ENCODE measurements at regions not wholly inside any gene's neighbourhood (a gene's known extent, or its start where the extent isn't known, plus 50 kb on each side); places are given as distances from the start of the nearest gene placed in this dataset.

DNA sequence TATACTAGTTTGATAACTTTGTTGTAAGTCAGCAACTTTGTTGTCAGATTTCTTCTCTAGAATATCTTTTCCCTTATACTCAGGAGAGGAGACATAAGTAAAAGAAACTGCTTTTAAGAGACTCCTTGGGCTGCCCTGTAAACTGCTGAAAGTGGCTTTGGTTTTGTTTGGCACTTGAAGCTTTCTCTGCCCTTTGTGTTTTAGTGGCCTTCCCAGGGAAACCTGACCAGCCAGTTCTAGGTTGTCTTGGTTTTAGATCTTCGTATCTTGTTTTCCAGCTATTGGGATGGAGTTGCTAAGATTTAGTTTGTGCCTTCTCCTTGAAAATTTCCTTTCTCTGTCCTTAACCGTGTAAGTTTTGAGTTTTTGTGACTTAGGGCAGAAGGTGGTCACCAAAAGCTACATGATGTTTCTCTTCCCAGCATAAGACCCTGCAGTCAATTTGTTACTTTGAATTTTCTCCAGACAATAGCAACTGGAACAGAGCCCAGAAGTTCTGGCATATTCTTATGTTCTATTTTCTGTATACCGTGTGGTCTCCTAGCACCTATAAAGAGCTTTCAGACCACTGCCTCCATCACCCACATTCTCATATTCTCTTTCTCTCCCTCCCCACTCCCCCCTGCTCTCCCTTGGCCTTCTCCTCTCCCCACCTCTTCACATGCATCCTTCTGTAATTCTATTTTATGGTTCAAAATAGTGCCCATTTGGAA lies 81.1 kb downstream of the BOLA3 start:
- DNase-seq: no peak

DNA sequence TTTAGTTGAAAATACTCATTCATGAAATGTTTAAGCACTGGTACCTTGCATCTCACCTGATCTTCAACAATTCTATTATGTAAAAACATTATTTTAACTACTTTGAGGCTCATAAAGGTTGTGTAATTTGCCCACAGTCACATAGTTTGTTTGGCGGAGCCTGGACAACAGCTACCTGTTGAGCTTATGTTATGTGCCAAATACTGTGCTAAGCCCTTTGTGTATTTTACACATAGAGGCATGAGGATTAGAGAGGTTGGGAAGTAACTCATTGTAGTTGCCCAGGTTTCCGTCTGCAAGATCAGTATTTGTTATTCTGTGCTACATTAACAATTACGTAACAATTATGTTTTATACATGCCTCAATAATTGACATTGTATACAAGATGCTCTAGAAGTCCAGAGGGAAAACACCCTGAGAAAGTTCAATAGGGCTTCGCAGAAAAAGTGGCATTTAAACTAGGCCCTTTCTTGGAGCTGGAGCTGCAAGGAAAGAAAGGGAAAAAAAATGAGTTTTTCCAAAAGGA lies 80.4 kb downstream of the BOLA3 start:
- DNase-seq: no peak

DNA sequence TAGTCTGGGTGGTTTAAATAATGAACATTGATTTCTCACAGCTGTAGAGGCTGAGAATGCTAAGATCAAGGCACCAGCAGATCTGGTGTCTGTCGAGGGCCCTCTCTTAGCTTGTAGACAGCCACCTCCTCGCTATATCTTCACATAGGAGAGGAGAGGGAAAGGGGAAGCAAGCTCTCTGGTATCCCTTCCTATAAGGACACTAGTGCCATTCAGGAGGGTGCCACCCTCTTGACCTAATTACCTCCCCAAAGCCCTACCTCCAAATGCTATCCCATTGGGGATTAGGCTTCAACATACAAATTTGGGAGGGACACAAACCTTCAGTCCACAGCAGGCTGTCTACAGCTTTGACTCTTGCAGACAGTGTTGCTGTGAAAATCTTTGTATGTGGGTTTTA lies 76.7 kb downstream of the BOLA3 start:
- DNase-seq: no peak

DNA sequence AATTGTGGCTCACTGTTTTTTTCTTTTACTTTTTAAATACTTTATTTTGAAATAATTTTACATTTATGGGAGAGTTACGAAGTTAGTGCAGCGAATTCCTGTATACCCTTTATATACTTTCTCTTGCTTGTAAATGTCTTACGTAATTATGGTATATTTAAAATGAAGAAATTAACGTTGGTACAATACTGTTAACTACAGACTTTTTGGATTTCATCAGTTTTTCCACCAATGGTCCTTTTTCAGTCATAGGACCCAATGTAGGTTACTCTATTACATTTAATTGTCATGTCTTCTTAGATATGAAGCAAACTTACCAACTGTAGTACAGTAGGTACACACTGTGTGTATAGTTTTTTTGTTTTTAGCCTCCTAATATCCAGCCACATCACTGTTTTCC lies 76.3 kb downstream of the BOLA3 start:
- no peak for DNase-seq

DNA sequence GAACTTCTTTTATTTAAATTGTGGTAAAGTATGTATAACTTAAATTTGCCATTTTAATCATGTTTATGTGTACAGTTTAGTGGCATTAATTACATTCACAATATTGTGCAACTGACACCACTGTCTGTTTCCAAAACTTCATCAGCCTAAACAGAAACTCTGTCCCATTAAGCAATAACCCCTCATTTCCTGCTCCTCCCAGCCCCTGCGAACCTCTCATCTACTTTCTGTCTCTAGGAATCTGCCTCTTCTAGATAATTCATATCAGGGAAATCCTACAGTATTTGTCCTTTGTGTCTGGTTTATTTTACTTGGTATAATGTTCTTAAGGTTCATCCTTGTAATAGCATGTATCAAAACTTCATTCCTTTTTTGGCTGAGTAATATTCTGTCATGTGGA lies 75.1 kb downstream of the BOLA3 start:
- no peak for DNase-seq

DNA sequence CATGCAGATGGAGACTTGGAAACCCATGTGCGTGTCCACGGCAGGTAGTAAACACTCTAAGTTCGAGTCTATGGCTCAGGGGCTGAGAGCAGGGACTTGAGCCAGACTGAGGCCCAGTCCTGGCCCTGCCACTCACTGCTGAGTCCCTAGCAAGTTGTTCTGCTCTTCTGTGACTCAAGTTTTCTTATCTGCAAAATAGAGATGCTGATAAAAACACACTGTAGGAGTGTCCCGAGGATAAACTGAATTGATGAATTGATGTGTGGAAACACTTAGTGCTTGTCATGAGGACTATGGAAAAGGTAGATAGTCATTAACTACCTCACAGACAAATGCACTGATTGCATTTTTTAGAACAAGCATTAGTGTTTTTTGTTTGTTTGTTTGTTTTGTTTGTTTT lies 73.2 kb downstream of the BOLA3 start:
- no peak for DNase-seq

DNA sequence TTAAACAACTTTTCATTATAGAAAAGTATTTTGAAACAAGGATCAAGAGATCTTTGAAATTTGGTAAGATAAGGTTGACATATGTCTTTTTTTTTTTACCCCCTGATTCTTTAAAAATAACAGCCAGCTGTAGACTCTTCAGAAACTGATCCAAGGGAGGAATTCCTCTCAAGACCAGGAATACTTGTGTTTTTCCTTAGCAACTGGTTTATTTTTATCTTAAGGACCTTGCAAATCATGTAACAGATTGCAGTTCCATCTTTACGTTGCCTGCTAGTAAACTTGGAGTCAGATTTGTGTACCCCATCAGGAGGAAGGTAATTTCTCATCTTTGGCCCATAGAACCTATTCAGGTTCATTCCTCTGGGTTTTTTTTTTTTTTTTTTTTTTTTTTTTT lies 71.6 kb downstream of the BOLA3 start:
- DNase-seq: no peak

DNA sequence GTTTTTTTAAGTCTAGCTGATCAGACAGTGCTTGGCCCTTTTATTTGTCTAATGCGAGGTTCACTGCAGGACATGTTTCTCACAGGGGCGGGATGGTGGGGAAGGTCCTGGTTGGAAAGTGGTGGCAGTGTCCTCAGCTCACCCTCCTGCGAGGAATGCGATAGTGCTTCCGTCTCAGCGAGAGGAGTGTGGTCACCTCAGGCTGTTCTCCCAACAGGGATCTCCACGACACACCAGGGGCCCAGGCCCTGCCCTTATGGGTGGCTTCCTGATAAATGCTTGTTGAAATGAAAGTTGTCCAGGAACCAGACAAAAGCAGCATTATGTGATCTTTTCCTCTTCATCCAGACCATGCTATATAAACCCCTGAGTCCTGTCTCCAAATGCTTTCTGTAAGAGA lies 70.1 kb downstream of the BOLA3 start:
- no peak for DNase-seq

DNA sequence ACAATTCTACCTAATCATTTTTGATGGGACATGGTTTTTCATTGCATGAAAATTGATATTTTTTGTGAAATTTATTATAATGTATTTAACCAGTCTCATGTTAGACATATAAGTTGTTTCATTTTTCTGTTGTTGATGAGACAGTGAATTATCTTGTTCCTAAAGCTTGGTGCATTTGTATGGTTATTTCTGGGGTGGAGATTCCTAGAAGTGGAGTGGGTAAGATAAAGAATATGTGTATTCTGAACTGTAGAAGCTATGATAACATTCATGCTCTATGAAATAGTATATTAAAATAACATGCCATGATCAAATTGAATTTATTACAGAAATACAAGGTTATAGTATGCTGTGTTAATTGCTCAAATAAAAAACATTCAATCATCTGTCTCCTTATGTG lies 69.2 kb downstream of the BOLA3 start:
- DNase-seq: no peak

DNA sequence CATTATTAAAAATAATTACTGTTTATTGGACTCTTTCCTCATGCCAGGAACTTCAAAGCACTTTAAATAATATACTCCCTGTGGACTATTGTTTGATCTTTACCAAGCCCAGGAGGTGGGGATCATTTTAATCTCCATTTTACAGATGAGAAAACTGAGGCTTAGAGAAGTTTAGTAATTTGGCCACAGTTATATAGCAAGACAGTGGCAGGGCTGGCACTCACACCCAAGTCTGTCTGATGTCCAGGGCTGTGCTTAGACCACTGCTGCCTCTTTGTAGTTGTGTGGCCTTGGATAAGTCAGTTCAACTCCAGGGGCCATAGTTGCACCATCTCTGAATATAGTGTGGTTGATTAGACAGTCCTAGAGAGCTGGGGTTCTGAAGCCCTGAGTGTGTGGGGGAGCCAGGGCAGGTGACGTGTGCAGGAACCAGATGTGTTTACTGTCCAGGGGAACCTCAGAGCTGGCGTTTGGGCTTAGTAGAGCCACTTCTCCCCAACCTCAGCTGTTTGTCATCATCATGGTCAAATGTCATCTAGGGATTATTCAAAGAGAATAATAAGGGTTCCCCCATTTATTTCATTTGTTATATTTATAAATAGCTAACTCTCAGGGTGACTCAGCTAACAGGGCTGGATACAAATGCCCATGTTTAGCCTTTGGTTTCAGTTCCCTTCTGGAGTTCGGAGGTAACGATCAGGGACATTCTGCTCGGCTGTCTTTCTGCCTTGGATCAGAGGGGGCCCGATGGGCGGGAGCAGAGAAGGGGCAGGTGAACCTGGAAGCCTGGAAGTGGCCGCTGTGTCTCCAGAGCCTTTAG lies 68.0 kb downstream of the BOLA3 start:
- peak; percentile 8 for DNase-seq

DNA sequence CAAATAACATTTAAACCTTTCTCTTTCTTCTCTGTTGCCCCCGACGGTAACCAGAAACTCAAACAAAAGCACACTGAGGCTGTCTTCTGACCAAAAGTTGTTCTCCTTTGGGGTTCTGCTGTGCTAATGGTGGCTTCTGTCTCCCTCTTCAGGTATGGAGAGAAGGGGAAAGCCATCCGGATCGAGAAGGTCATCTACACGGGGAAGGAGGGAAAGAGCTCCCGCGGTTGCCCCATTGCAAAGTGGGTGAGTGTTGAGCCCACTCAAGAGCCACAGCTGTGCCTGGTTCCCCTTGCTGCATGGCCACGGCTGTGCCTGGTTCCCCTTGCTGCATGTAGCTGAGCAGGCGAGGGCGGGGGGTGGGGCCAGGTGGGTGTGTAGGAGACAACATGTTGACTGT lies 67.4 kb downstream of the BOLA3 start:
- DNase-seq: peak; percentile 5

DNA sequence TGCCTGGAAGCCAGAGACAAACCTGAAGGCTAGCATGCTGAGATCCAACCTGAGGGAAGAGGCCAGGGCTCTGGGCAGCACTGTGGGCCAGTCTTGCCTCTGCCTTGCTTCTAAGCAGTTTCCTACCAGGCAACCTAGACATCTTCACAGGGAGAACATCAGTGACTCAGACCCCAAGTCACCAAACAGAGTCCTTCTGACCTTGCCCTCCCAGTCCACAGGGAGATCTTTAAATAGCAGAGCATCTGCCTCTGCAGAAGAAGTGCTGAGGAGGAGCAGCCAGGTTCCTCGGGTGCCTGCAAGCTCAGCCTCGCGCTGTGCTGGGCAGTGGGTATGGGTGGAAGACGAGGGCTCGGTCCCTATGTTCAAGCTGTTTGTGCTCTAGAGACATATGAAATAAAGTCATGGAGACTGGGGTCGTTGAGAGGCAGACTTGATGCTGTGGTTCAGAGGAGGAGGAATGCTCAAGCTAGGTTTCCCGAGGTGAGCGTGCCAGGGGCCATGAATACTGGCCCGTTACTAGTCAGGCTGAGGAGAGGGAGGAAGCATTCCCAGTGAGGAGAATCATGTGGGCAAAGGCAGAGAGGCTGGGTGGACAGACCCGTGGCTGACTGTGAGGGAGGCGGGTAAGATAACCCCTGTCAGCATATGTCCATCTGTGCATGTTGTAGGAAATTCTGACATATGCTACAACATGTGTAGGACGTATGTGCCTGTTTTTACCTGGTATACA lies 66.5 kb downstream of the BOLA3 start:
- DNase-seq: no peak

DNA sequence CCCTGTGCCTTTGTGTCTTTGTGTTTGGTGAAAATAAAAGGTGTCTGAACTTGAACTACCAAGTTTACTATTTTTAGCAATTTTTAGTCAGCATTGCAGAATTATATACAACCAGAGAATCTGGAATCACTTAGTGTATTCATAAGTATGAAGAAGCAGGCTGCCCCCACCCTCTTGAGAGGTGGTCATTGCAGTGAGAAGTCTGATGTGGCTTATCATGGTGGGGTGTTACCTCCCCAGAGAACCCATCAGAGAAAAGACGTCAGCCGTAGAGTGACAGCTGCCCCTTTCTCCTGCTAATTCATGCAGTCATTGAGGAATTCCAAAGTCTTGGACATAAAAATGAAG lies 66.0 kb downstream of the BOLA3 start:
- DNase-seq: no peak

DNA sequence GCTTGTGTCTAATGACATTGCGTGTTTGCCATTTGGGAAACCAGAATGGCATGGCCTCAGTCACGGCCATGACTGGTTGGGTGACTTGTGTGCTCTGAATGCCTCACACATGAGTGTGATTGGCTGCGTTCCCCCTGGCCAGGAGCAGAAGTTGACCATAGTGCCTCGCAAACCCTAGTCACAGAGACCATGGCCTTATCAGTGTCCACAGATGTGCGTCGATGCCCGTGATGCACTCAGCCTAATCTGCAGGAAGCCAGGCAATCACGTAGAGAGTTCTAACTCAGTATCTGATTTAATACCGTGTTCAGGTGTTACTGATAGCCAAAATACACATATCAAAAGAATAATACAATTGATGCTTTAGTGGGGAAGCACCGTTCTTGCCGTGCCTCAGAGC lies 64.0 kb downstream of the BOLA3 start:
- DNase-seq: no peak

Measured in CD4-positive, alpha-beta T cell treated with Interleukin-17A for 1 hour (primary cell).